ENCODE measurements at regions not wholly inside any gene's neighbourhood (a gene's known extent, or its start where the extent isn't known, plus 50 kb on each side); places are given as distances from the start of the nearest gene placed in this dataset.
"Not testable (repeated sequence)": the region's sequence is repeated elsewhere in the genome, so short reads cannot be mapped to it uniquely, and the experiment has no call there.

GRCh38 chr1:219704331-219704730 is 91.4 kb upstream of the ZC3H11B start:
- TF ChIP-seq CTCF, EP300, POLR2A (IDR thresholded peaks at IDR 0.05): not testable (repeated sequence)

All from ovary (tissue), 3 donors.